DOHH2 (cell line): ENCODE measurements at regions not wholly inside any gene's neighbourhood (a gene's known extent, or its start where the extent isn't known, plus 50 kb on each side); places are given as distances from the start of the nearest gene placed in this dataset.

Experiments
- EZH2phosphoT487 ChIP-seq: fragments of 200-600 bp; sonication (generic); IDR thresholded peaks from 2 replicates; pipeline ENCODE4 v1.6.1; 2017; ENCODE audit warnings: borderline replicate concordance, mild to moderate bottlenecking, antibody characterized with exemption, low read length, moderate library complexity, mixed read lengths
- TF ChIP-seq, protein P1 (sequence below): fragments of 200-600 bp; sonication (generic); IDR thresholded peaks from one replicate; pipeline ENCODE4 v1.5.1; 2014; ENCODE audit warnings: antibody characterized with exemption, mild to moderate bottlenecking, low read depth, low read length; ENCODE audit not compliant: poor library complexity, severe bottlenecking

DNA sequence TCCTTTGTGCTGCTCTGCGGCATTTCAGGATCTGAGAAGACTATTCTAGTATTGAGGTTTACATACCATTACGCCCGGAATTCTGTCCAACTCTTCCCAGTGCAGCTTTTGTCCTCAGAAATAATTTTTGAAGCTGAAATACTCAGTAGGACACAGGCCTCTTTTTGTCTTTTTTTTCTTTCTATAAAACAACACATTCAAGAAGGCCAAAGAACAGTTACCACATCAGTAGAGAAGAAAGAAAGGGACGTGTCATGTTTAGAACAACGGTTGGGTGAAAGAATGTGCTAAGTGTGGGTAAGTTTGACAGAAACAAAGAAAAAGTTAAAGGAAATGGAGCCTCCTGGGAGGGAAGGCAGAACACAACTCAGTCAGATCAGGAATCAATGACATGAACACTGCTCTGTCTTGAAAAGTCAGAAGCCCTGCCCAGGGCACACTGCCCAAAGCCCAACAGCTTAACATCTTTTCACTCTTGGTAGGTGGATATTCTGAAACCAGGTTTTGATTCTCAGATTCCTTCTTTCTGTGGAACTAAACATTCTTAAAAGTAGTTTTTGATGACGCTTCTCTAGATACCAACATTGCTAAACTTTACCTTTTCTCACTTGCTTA is 198.6 kb upstream of the CWC22 start:
- TF ChIP-seq, protein P1, sequence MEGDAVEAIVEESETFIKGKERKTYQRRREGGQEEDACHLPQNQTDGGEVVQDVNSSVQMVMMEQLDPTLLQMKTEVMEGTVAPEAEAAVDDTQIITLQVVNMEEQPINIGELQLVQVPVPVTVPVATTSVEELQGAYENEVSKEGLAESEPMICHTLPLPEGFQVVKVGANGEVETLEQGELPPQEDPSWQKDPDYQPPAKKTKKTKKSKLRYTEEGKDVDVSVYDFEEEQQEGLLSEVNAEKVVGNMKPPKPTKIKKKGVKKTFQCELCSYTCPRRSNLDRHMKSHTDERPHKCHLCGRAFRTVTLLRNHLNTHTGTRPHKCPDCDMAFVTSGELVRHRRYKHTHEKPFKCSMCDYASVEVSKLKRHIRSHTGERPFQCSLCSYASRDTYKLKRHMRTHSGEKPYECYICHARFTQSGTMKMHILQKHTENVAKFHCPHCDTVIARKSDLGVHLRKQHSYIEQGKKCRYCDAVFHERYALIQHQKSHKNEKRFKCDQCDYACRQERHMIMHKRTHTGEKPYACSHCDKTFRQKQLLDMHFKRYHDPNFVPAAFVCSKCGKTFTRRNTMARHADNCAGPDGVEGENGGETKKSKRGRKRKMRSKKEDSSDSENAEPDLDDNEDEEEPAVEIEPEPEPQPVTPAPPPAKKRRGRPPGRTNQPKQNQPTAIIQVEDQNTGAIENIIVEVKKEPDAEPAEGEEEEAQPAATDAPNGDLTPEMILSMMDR = no peak
- no peak for TF ChIP-seq EZH2phosphoT487
